ENCODE measurements at regions not wholly inside any gene's neighbourhood (a gene's known extent, or its start where the extent isn't known, plus 50 kb on each side); places are given as distances from the start of the nearest gene placed in this dataset.

GRCh38 chr1:88455621-88456256, 228.3 kb upstream of the PKN2 start:
- ChIA-PET CTCF (no interaction called here), POLR2A (no interaction called here)
- no peak for DNase-seq (ENCODE audit: low read depth, low spot score)
- intact Hi-C loops (cut with micrococcal nuclease; ENCODE audit: unreplicated experiment): no loop called here
- in situ Hi-C loops (cut with HindIII; ENCODE audit: low pct_unique_long_range_greater_than_20kb, low sequenced_read_pairs): no loop called here
- Histone ChIP-seq H3K27me3 (ENCODE audit: control insufficient read depth, insufficient read depth, low read length) (peaks cover 25% of the 10 kb centered on the region), H3K9me3 (ENCODE audit: control insufficient read depth, insufficient read depth, low read depth, low read length) (no peaks in the 10 kb centered on the region), H3K4me1 (ENCODE audit: control insufficient read depth, insufficient read depth, low read length) (no peaks in the 10 kb centered on the region), H3K27ac (ENCODE audit: low read length) (no peak overlapping the region), H3K4me3 (ENCODE audit: low read depth in 2 of 2, low read length in 2 of 2) (no peak overlapping the region), H3K36me3 (ENCODE audit: control insufficient read depth, insufficient read depth, low read length) (no peaks in the 10 kb centered on the region)
- no peak for TF ChIP-seq REST (IDR thresholded peaks at IDR 0.05; ENCODE audit: insufficient read depth in 1 of 2, low read depth in 2 of 2, low read length in 1 of 2)
- TF ChIP-seq POLR2AphosphoS5 (IDR thresholded peaks at IDR 0.05; ENCODE audit: low read depth, low read length): no peak
- no TSS peak for BruUV-seq (replicated peaks)
- no peak for ATAC-seq

GRCh38 chr1:88457197-88457596, 226.9 kb upstream of the PKN2 start:
- intact Hi-C loops (cut with micrococcal nuclease; ENCODE audit: unreplicated experiment): no loop called here
- Histone ChIP-seq H3K4me3 (ENCODE audit: low read depth in 2 of 2, low read length in 2 of 2) (no peak overlapping the region), H3K27ac (ENCODE audit: low read length) (no peak overlapping the region), H3K36me3 (ENCODE audit: control insufficient read depth, insufficient read depth, low read length) (no peaks in the 10 kb centered on the region), H3K4me1 (ENCODE audit: control insufficient read depth, insufficient read depth, low read length) (peaks cover 3% of the 10 kb centered on the region), H3K9me3 (ENCODE audit: control insufficient read depth, insufficient read depth, low read depth, low read length) (no peaks in the 10 kb centered on the region), H3K27me3 (ENCODE audit: control insufficient read depth, insufficient read depth, low read length) (peaks cover 32% of the 10 kb centered on the region)
- in situ Hi-C loops (cut with HindIII; ENCODE audit: low pct_unique_long_range_greater_than_20kb, low sequenced_read_pairs): no loop called here
- POLR2A ChIA-PET: no interaction called here
- no TSS peak for BruUV-seq (replicated peaks)
- no peak for DNase-seq (ENCODE audit: low read depth, low spot score)
- ATAC-seq: no peak
- TF ChIP-seq SIN3A (IDR thresholded peaks at IDR 0.05; ENCODE audit: borderline replicate concordance, insufficient read depth, low read depth, low read length): no peak
- TF ChIP-seq POLR2AphosphoS5 (IDR thresholded peaks at IDR 0.05; ENCODE audit: low read depth, low read length): no peak
- no peak for TF ChIP-seq CTCF (IDR thresholded peaks at IDR 0.05)
- TF ChIP-seq REST (IDR thresholded peaks at IDR 0.05; ENCODE audit: insufficient read depth in 1 of 2, low read depth in 2 of 2, low read length in 1 of 2): no peak
- TF ChIP-seq TCF7L2 (IDR thresholded peaks at IDR 0.05; ENCODE audit: low read depth, low read length): no peak
- CTCF ChIA-PET: no interaction called here

Data from Panc1 (cell line).